ENCODE measurements at regions not wholly inside any gene's neighbourhood (a gene's known extent, or its start where the extent isn't known, plus 50 kb on each side); places are given as distances from the start of the nearest gene placed in this dataset.
"Not testable (repeated sequence)": the region's sequence is repeated elsewhere in the genome, so short reads cannot be mapped to it uniquely, and the experiment has no call there.

DNA sequence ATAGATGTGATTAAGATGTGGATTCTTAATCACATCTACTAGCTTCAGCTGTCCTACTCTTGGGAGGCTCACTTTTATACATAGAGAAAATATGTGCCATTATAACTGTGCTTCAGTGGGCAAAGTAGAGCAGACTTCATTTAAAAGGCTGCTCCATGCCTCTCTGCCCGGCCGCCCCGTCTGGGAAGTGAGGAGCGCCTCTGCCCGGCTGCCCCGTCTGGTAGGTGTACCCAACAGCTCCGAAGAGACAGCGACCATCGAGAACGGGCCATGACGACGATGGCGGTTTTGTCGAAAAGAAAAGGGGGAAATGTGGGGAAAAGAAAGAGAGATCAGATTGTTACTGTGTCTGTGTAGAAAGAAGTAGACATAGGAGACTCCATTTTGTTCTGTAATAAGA lies 126.4 kb downstream of the TMX1 start:
- not testable (repeated sequence) for TF ChIP-seq TAF1 (IDR thresholded peaks at IDR 0.05; ENCODE audit: low read depth); EP300 (conservative IDR thresholded peaks at IDR 0.05; ENCODE audit: poor library complexity, severe bottlenecking); EZH2 (IDR thresholded peaks at IDR 0.05; ENCODE audit: borderline replicate concordance, insufficient read depth, low read length, poor library complexity, severe bottlenecking); POLR2AphosphoS5 (IDR thresholded peaks at IDR 0.05)
- TF ChIP-seq, protein P1, sequence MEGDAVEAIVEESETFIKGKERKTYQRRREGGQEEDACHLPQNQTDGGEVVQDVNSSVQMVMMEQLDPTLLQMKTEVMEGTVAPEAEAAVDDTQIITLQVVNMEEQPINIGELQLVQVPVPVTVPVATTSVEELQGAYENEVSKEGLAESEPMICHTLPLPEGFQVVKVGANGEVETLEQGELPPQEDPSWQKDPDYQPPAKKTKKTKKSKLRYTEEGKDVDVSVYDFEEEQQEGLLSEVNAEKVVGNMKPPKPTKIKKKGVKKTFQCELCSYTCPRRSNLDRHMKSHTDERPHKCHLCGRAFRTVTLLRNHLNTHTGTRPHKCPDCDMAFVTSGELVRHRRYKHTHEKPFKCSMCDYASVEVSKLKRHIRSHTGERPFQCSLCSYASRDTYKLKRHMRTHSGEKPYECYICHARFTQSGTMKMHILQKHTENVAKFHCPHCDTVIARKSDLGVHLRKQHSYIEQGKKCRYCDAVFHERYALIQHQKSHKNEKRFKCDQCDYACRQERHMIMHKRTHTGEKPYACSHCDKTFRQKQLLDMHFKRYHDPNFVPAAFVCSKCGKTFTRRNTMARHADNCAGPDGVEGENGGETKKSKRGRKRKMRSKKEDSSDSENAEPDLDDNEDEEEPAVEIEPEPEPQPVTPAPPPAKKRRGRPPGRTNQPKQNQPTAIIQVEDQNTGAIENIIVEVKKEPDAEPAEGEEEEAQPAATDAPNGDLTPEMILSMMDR (IDR thresholded peaks at IDR 0.05; ENCODE audit: poor library complexity, severe bottlenecking), result not testable (repeated sequence)
- TF ChIP-seq, protein P2, sequence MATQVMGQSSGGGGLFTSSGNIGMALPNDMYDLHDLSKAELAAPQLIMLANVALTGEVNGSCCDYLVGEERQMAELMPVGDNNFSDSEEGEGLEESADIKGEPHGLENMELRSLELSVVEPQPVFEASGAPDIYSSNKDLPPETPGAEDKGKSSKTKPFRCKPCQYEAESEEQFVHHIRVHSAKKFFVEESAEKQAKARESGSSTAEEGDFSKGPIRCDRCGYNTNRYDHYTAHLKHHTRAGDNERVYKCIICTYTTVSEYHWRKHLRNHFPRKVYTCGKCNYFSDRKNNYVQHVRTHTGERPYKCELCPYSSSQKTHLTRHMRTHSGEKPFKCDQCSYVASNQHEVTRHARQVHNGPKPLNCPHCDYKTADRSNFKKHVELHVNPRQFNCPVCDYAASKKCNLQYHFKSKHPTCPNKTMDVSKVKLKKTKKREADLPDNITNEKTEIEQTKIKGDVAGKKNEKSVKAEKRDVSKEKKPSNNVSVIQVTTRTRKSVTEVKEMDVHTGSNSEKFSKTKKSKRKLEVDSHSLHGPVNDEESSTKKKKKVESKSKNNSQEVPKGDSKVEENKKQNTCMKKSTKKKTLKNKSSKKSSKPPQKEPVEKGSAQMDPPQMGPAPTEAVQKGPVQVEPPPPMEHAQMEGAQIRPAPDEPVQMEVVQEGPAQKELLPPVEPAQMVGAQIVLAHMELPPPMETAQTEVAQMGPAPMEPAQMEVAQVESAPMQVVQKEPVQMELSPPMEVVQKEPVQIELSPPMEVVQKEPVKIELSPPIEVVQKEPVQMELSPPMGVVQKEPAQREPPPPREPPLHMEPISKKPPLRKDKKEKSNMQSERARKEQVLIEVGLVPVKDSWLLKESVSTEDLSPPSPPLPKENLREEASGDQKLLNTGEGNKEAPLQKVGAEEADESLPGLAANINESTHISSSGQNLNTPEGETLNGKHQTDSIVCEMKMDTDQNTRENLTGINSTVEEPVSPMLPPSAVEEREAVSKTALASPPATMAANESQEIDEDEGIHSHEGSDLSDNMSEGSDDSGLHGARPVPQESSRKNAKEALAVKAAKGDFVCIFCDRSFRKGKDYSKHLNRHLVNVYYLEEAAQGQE (IDR thresholded peaks at IDR 0.05; ENCODE audit: borderline replicate concordance), result not testable (repeated sequence)
